NCI-H446 (cell line): ENCODE measurements at regions not wholly inside any gene's neighbourhood (a gene's known extent, or its start where the extent isn't known, plus 50 kb on each side); places are given as distances from the start of the nearest gene placed in this dataset.

Experiments
- DNase-seq, 2 experiments: peaks; one replicate each; lab custom pipeline; 2025; lab: John Stamatoyannopoulos, UW

DNA sequence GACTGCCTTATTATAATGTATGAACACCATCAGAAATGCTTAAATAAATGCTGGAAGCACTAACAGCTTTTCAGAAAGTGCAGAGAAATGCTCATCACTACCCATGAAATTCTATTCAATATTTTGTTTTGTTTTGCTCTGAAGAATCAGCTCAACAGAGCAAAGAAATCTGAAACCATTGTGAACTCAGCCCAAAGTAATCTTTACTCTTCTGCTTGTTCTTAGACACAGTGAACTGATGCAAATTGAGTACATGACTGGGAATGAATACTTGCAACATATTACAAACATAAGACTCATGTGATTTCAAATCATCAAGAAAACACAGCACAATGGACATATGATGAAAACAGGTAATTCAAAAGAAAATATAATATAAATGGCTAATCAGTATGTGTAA lies 404.6 kb upstream of the OPRM1 start:
- DNase-seq = no peak

- DNase-seq = no peak
These were observed 414.0 kb upstream of the OPRM1 start for GRCh38 chr6:153625089-153625488.

DNA sequence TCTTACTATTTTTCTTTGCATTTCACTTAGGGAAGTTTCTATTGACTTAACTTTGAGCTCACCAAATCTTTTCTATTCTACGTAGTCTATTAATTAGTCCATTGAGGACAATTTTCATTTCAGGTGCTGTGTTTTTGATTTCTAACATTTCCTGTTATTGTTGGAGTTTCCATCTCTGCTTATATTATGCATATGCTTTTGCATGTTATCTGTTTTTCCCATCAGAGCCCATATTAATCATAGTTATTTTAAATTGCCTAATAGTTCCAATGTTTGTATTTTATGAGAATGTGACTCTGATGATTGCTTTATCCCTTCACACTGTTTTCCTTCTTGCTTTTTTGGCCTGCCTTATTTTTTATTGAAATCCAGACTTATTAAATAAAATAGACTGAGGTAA lies 414.5 kb upstream of the OPRM1 start:
- DNase-seq = no peak

GRCh38 chr6:153623496-153623895 lies 415.5 kb upstream of the OPRM1 start:
- no peak for DNase-seq

- DNase-seq = no peak
These were observed 417.5 kb upstream of the OPRM1 start for GRCh38 chr6:153621491-153621890.

GRCh38 chr6:153621070-153621469 lies 418.0 kb upstream of the OPRM1 start:
- DNase-seq = no peak

- no peak for DNase-seq
These were observed 420.4 kb upstream of the OPRM1 start for GRCh38 chr6:153618371-153619322.

GRCh38 chr6:153616506-153616905 lies 422.5 kb upstream of the OPRM1 start:
- DNase-seq = no peak

DNA sequence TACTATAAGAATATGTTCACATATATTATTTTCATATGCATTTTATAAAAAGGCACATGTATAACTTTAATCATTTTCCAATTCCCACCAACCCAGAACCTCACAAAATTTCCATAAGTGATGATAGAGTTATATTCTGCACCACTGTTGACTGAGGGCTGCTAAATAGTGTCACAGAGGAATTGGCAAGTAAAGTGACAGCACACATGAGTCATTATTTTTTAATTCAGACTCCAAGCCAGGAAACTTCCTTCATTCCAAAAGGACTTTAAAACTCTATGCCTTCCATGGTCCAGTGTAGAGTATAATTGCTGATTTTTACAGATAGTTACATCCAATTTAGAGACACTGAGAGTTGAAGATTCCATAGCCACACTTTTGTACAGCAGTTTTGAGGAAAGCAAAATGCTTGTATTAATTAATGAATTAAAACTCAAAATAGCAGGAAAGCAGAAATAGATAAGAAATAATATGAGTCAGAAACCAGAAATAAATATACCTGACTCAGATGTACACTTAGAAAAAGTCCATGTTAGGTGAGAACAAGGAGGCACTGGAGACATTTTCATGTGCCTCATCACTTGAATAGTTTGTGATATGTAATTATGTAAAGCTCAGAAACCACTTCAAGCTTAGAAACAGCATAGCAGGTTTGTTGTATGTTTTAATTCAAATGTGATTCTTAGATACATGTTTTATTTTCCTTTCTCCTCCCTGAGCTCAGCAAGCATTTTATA lies 425.2 kb upstream of the OPRM1 start:
- DNase-seq = no peak

GRCh38 chr6:153602401-153602800 lies 436.6 kb upstream of the OPRM1 start:
- no peak for DNase-seq

- DNase-seq = no peak
These were observed 439.1 kb upstream of the OPRM1 start for GRCh38 chr6:153599901-153600300.

DNA sequence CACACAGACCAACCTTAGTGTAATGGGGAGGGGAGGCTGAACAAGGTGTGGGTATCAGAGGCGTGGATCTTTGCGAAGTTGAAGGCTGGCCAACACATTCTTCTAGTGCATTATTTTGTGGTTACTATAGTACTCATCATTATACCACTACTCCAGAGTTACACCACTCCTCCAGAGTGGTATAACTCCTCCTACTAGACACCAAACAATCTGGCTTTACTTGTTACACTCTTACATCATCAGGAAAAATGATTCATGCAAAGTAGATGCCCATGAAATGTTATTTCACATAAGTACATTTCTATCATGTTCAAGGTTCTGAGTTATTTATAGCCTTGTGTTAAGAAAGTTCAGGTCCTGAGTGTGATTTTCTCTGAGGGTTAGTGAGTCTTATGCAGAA lies 443.1 kb upstream of the OPRM1 start:
- no peak for DNase-seq

GRCh38 chr6:153594871-153595270 lies 444.2 kb upstream of the OPRM1 start:
- no peak for DNase-seq

DNA sequence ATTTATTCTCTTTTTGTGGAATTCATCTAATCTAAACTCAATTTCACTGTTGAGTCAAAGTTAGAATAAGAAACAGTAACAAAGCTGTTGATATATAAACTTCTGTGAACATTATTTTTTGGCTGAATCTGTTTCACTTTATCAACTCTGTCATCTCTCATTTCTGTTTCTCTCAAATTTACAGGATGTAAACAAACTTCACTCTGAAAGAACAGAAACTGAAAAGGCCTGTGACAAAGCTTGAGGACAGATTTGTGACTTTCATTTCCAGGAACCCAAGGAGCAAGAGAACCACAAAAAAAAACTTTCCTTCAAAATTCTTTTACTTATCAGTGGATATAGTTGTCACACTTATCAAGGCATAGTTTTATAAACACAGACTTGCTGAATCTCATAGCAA lies 447.9 kb upstream of the OPRM1 start:
- DNase-seq = no peak

- DNase-seq = no peak
These were observed 448.6 kb upstream of the OPRM1 start for GRCh38 chr6:153590411-153590810.

GRCh38 chr6:153588330-153588729 lies 450.7 kb upstream of the OPRM1 start:
- DNase-seq = no peak

DNA sequence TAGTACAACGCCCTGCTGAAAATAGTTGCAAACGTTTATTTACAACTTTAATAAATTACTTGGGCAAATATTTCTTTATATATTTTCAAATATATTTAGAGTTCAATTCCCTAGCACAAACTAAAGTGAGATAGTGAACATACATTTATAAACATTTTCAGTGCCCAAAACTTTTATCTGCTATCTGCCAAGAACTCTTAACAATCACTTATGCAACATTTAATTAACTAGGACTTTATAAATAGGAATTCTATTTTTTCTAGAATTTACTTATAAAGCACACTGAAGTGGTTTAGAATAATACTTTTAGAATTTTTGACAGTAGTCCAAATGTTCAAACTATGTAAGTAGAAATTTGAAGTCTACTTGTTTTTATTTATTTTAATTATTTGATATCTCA lies 452.6 kb upstream of the RGS17 start:
- DNase-seq = no peak

DNA sequence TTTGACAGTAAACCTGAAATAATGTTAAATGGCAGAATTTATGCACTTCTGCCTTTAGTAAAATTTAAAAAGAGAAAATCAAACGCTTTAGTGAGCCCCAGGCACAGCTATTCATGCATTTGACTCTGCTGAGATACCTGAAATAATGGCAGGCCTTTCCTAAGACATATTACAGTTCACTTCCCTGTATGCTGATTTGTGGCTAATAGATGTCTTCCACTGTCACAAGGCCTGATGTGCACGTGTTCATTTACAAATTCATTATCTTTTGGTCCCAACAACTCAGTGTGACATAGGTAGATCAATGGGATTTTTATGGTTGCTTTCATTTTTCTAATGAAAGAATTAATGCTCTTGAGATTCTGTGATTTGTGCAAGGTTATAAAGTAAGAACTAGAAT lies 449.7 kb upstream of the RGS17 start:
- DNase-seq = no peak

DNA sequence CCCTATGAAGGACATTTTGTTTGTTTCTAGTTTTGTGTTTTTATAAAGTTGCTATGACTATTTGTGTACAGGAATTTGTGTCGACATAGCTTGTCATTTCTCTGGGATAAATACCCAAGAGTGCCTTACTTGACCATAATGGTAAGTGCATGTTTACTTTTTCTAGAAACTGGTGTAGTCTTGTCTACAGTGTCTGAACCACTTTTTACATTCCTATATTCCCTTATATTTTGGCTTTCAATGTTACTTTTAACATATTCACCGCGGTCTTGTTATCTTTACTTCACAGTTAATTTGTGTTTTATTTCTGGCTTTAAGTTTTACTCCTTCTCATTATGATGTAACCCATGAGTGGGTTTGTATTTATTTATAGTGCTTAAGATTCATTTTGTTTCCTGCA lies 444.4 kb upstream of the RGS17 start:
- DNase-seq = no peak

DNA sequence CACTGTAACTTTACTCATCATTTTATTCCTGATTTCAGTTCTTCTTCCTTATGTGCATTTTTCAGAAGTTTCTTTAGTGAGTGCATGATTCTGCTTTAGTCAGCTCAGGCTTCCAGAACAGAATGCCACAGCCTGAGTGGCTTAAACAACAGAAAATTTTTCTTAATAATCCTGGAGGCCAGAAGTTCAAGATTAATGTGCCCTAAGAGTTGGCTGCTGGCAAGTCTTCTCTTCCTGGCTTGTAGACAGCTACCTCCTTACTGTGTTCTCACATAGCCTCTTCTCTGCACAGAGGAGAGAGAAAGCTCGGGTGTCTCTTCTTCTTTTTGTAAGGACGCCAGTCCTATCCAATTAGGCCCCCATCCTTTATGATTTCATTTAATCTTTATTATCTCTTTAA lies 443.1 kb upstream of the RGS17 start:
- DNase-seq = no peak

DNA sequence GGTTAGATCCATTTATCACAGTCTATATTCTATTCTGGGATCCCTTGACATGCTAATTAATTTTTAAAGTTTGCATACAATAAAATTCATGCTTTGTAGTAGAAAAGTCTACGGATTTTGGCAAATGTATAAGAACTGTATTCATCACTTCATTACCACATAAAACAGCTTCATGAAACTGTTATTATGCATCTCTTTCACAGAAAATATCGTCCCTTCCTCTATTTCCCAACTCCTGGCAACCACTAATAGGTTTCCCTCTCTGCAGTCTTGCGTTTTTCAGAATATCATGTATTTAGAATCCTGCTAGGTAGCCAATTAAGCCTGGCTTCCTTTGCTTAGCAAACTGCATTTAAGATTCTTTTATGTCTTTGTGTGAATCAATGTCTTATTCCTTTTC lies 441.3 kb upstream of the RGS17 start:
- no peak for DNase-seq

DNA sequence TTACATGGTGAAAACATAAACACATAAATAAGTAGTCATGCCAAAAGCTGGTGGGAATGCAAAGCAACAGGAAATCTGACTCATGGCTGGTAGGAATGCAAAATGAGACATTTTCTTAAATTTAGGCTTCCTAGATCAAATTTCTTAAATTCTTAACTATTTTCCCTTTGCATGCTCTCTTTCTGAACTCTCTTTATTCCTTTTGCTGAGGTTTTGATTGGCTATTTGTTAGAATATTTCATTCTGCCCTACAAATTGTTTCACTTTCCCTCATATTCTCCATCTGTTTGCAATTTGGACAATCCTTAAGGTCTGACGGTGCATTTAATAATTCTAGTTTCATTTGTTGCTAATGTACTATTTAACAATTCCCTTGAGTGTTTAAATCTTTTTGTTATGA lies 437.5 kb upstream of the RGS17 start:
- no peak for DNase-seq

- DNase-seq = no peak
These were observed 433.7 kb upstream of the RGS17 start for GRCh38 chr6:153564803-153565202.
